ENCODE measurements at regions not wholly inside any gene's neighbourhood (a gene's known extent, or its start where the extent isn't known, plus 50 kb on each side); places are given as distances from the start of the nearest gene placed in this dataset.

GRCh38 chr4:153966641-153967040 is 177.8 kb upstream of the SFRP2 start (continued):
- TF ChIP-seq ZNF462 (CRISPR knock-in tag; IDR thresholded peaks at IDR 0.05) (no peak), REST (IDR thresholded peaks at IDR 0.05; ENCODE audit: unreplicated experiment) (no peak), POLR2AphosphoS5 (IDR thresholded peaks at IDR 0.05; ENCODE audit: low read depth) (no peak), NANOG (IDR thresholded peaks at IDR 0.05; ENCODE audit: borderline replicate concordance) (no peak), ZNF114 (CRISPR knock-in tag; IDR thresholded peaks at IDR 0.05) (no peak)

DNA sequence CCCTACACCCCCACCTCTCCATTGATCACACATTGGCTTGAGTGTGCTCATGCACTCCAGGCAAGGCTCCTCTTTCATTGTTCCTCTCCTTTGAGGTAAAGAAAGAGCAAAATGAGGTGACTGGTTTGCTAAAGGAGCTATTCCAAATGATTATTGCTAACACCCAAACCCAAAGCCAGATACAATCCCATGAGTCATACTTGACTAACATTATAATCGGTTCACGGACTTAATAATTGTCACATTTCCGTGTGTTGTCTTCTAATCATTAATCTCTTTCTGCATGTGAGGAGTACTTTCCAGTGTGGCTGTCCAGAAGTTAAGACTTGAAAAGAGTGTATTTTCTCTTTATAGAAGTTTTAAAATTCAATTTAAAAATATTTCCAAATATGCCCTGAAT is 174.3 kb upstream of the SFRP2 start:
- DNase-seq (ENCODE audit: low spot score), result no peak
- no peaks in the 10 kb centered on the region for H3F3A ChIP-seq (replicated peaks; ENCODE audit: low read depth)
- H3K4me2 ChIP-seq, result no peak overlapping the region
- H3K4me3 ChIP-seq, result no peak overlapping the region
- H3K36me3 ChIP-seq (ENCODE audit: insufficient read depth), result no peaks in the 10 kb centered on the region
- H2AFZ ChIP-seq, result no peak overlapping the region
- H3K27ac ChIP-seq (ENCODE audit: low read depth), result no peak overlapping the region
- H4K20me1 ChIP-seq (replicated peaks; ENCODE audit: insufficient read depth), result no peaks in the 10 kb centered on the region
- no peak overlapping the region for H3K4me3 Mint-ChIP-seq
- no peaks in the 10 kb centered on the region for H3K79me2 ChIP-seq (replicated peaks; ENCODE audit: insufficient read depth)
- H3K4me1 ChIP-seq (ENCODE audit: insufficient read depth), result no peaks in the 10 kb centered on the region
- H3K4me1 Mint-ChIP-seq, result no peaks in the 10 kb centered on the region; the same call in 2 of the 3 replicates
- ATAC-seq, result no peak
- H3K27me3 ChIP-seq (ENCODE audit: insufficient read depth), result no peaks in the 10 kb centered on the region
- peaks cover 4% of the 10 kb centered on the region; the same call in 2 of the 3 replicates for H3K9me3 Mint-ChIP-seq
- H3K27me3 Mint-ChIP-seq (ENCODE audit: insufficient read depth, low read depth, poor library complexity), result no peaks in the 10 kb centered on the region
- H3K9me2 ChIP-seq (ENCODE audit: insufficient read depth), result 0 out of 2 replicates have a peak, but pooled peaks cover 6% of the 10 kb centered on the region
- no peaks in the 10 kb centered on the region for H3K36me3 Mint-ChIP-seq (ENCODE audit: low read depth)
- H3K27ac Mint-ChIP-seq, result no peak overlapping the region
- no peak for TF ChIP-seq ZNF462 (CRISPR knock-in tag; IDR thresholded peaks at IDR 0.05)
